H1 (cell line): ENCODE measurements at regions not wholly inside any gene's neighbourhood (a gene's known extent, or its start where the extent isn't known, plus 50 kb on each side); places are given as distances from the start of the nearest gene placed in this dataset.

Experiments
- CTCF ChIA-PET: fragments of 300-600 bp; sonication (Branson Sonifier 250); formaldehyde crosslinking; loops from one replicate; lab custom pipeline; 2021; ENCODE audit not compliant: partially characterized antibody; lab: Charles Lee
- POLR2A ChIA-PET: fragments of 300-600 bp; sonication (Branson Sonifier 250); formaldehyde crosslinking; loops from one replicate; lab custom pipeline; 2021; ENCODE audit warnings: inconsistent platforms; ENCODE audit not compliant: partially characterized antibody; lab: Charles Lee
- DNase-seq, 2 experiments: peaks; one replicate each; pipeline versions ENCODE4 v3.0.0 to v3.0.0-alpha.2; 2010 to 2022; ENCODE audit warnings: low spot score in 2 of 2, low read depth in 1 of 2, mixed read lengths in 1 of 2
- FAIRE-seq: peaks from 2 replicates; lab custom pipeline; 2011; peaks lifted over from hg19 to GRCh38; lab: Jason Lieb, UNC
- H2AFZ ChIP-seq: 2 replicates; pipeline ENCODE4 v1.8.1; 2012; ENCODE audit warnings: low read length, inconsistent platforms
- H2AK5ac ChIP-seq: 2 replicates; pipeline ENCODE4 v1.6.1; 2013; ENCODE audit warnings: low read depth, low read length
- H2BK120ac ChIP-seq: replicated peaks from 2 replicates; pipeline ENCODE3; 2013; ENCODE audit warnings: low read depth, low read length, inconsistent platforms
- H2BK12ac ChIP-seq: 2 replicates; pipeline ENCODE4 v1.6.1; 2013; ENCODE audit warnings: low read depth, low read length
- H2BK15ac ChIP-seq: 2 replicates; pipeline ENCODE4 v1.6.1; 2013; ENCODE audit warnings: low read length
- H2BK20ac ChIP-seq: 2 replicates; pipeline ENCODE4 v1.6.1; 2013; ENCODE audit warnings: low read length
- H2BK5ac ChIP-seq: 2 replicates; pipeline ENCODE4 v1.6.1; 2013; ENCODE audit warnings: low read depth, low read length
- H3K14ac ChIP-seq: 2 replicates; pipeline ENCODE4 v1.6.1; 2013; ENCODE audit warnings: inconsistent platforms; ENCODE audit not compliant: insufficient read length
- H3K18ac ChIP-seq: 2 replicates; pipeline ENCODE4 v1.6.1; 2013; ENCODE audit warnings: low read length; ENCODE audit errors: extremely low read depth
- H3K23ac ChIP-seq: 2 replicates; pipeline ENCODE4 v1.6.1; 2013; ENCODE audit warnings: inconsistent platforms; ENCODE audit not compliant: insufficient read length
- H3K23me2 ChIP-seq: 2 replicates; pipeline ENCODE4 v1.6.1; 2013; ENCODE audit warnings: low read depth, low read length
- H3K27ac ChIP-seq: 2 replicates; pipeline ENCODE4 v1.6.1; 2011; ENCODE audit warnings: low read depth, low read length, inconsistent platforms
- H3K27me3 ChIP-seq, 4 experiments: replicated peaks in 1 of 4; 1 replicate in 1 of 4; 2 replicates in 3 of 4; pipeline versions ENCODE4 v1.6.1 to v1.8.1; 2011 to 2013; ENCODE audit warnings: low read length in 3 of 4, mild to moderate bottlenecking in 3 of 4, inconsistent platforms in 2 of 4, mixed read lengths in 2 of 4, moderate library complexity in 1 of 4; ENCODE audit not compliant: control insufficient read depth in 3 of 4, insufficient read depth in 3 of 4; ENCODE audit errors: extremely low read depth in 1 of 4
- H3K36me3 ChIP-seq, 4 experiments: 2 replicates each; pipeline versions ENCODE4 v1.6.1 to v1.8.1; 2011 to 2013; ENCODE audit warnings: mild to moderate bottlenecking in 4 of 4, low read length in 3 of 4, moderate library complexity in 2 of 4, control low read depth in 1 of 4, inconsistent platforms in 1 of 4; ENCODE audit not compliant: insufficient read depth in 4 of 4, control insufficient read depth in 2 of 4
- H3K4ac ChIP-seq: replicated peaks from 2 replicates; pipeline ENCODE3; 2013; ENCODE audit warnings: low read length, low read depth, mixed read lengths, inconsistent platforms; ENCODE audit not compliant: insufficient read length
- H3K4me1 ChIP-seq, 4 experiments: replicated peaks in 1 of 4; 1 replicate in 1 of 4; 2 replicates in 3 of 4; pipeline versions ENCODE4 v1.6.1 to v1.8.1; 2011 to 2013; ENCODE audit warnings: low read length in 3 of 4, inconsistent platforms in 2 of 4, mixed read lengths in 1 of 4; ENCODE audit not compliant: insufficient read depth in 4 of 4, control insufficient read depth in 3 of 4
- H3K4me2 ChIP-seq, 2 experiments: 2 replicates each; pipeline versions ENCODE4 v1.6.1 to v1.8.1; 2011 to 2013; ENCODE audit warnings: low read depth in 2 of 2, low read length in 2 of 2, control low read depth in 1 of 2, inconsistent platforms in 1 of 2, mild to moderate bottlenecking in 1 of 2; ENCODE audit not compliant: insufficient read depth in 1 of 2
- H3K4me3 ChIP-seq, 4 experiments: fragments of 200-600, 300-600 bp in 1 of 4; sonication (generic), shearing (Covaris generic), sonication (Bioruptor Twin) in 1 of 4; 2 replicates each; pipeline versions ENCODE4 v1.5.1 to v1.8.1; 2011 to 2016; ENCODE audit warnings: low read length in 4 of 4, low read depth in 3 of 4, control low read depth in 2 of 4, inconsistent platforms in 2 of 4, mild to moderate bottlenecking in 2 of 4, mixed read lengths in 1 of 4, moderate library complexity in 1 of 4; ENCODE audit not compliant: insufficient read depth in 2 of 4; ENCODE audit errors: extremely low read depth in 1 of 4
- H3K56ac ChIP-seq: replicated peaks from 2 replicates; pipeline ENCODE3; 2013; ENCODE audit warnings: low read depth, mild to moderate bottlenecking, mixed read lengths, low read length, inconsistent platforms; ENCODE audit not compliant: insufficient read length
- H3K79me1 ChIP-seq: 2 replicates; pipeline ENCODE4 v1.6.1; 2013; ENCODE audit warnings: low read depth, low read length, control low read depth
- H3K79me2 ChIP-seq, 2 experiments: 2 replicates each; pipeline versions ENCODE4 v1.6.1 to v1.8.1; 2012 to 2013; ENCODE audit warnings: low read length in 2 of 2, mild to moderate bottlenecking in 2 of 2, inconsistent platforms in 1 of 2; ENCODE audit not compliant: insufficient read depth in 2 of 2, control insufficient read depth in 1 of 2
- H3K9ac ChIP-seq, 4 experiments: replicated peaks in 1 of 4; 1 replicate in 1 of 4; 2 replicates in 3 of 4; pipeline versions ENCODE4 v1.6.1 to v1.8.1; 2011 to 2013; ENCODE audit warnings: low read depth in 3 of 4, low read length in 3 of 4, control low read depth in 2 of 4, mild to moderate bottlenecking in 2 of 4, moderate library complexity in 2 of 4, inconsistent platforms in 1 of 4; ENCODE audit errors: extremely low read depth in 1 of 4
- H3K9me3 ChIP-seq, 2 experiments: 2 replicates each; pipeline versions ENCODE4 v1.6.1 to v1.8.1; 2012 to 2013; ENCODE audit warnings: mild to moderate bottlenecking in 2 of 2, moderate library complexity in 2 of 2, control low read depth in 1 of 2, inconsistent platforms in 1 of 2, low read depth in 1 of 2, low read length in 1 of 2, mixed read lengths in 1 of 2; ENCODE audit not compliant: insufficient read depth in 2 of 2
- H4K20me1 ChIP-seq, 2 experiments: replicated peaks in 1 of 2; 2 replicates each; pipeline versions ENCODE3 to v1.8.1; 2011 to 2013; ENCODE audit warnings: inconsistent platforms in 2 of 2, low read length in 2 of 2, mild to moderate bottlenecking in 1 of 2; ENCODE audit not compliant: insufficient read depth in 2 of 2, control insufficient read depth in 1 of 2
- H4K5ac ChIP-seq: 2 replicates; pipeline ENCODE4 v1.6.1; 2013; ENCODE audit warnings: low read length, low read depth, mixed read lengths, inconsistent platforms; ENCODE audit not compliant: insufficient read length
- H4K8ac ChIP-seq: 2 replicates; pipeline ENCODE4 v1.8.0; 2013; ENCODE audit warnings: mild to moderate bottlenecking, moderate library complexity, low read length, inconsistent platforms; ENCODE audit not compliant: insufficient read depth; ENCODE audit errors: extremely low read depth
- H4K91ac ChIP-seq: replicated peaks from 2 replicates; pipeline ENCODE3; 2013; ENCODE audit warnings: low read length, mixed read lengths, inconsistent platforms; ENCODE audit not compliant: insufficient read length
- HDAC6 ChIP-seq: IDR thresholded peaks from one replicate; pipeline ENCODE4 v1.7.1; 2012; ENCODE audit warnings: low read depth, mild to moderate bottlenecking, inconsistent platforms, low read length, moderate library complexity
- WGBS, 2 experiments: shearing (Covaris generic) in 1 of 2; methylation state at CpG; one replicate each; pipeline versions ENCODE4 v1.1.6 to v1.1.7; 2013 to 2015; ENCODE audit warnings: low lambda C conversion rate in 2 of 2, mixed read lengths in 2 of 2, inconsistent platforms in 1 of 2, low coverage in 1 of 2, missing lambda C conversion rate in 1 of 2; ENCODE audit not compliant: insufficient replicate concordance in 2 of 2, insufficient coverage in 1 of 2, insufficient read length in 1 of 2; ENCODE audit errors: extremely low coverage in 1 of 2, missing lambda C conversion rate in 1 of 2; 5-methylcytosine and 5-hydroxymethylcytosine counted together

GRCh38 chr6:6738922-6739716 lies 150.6 kb downstream of the LY86 start:
- no peaks in the 10 kb centered on the region; a peak in 2 of 7 replicates for H3K27me3 ChIP-seq
- H4K91ac ChIP-seq = no peak overlapping the region
- H2BK120ac ChIP-seq = no peak overlapping the region
- no peak overlapping the region for H2BK20ac ChIP-seq
- DNase-seq (no peak), FAIRE-seq (no peak)
- no peaks in the 10 kb centered on the region for H3K36me3 ChIP-seq
- no peak overlapping the region for H2BK15ac ChIP-seq
- H2BK5ac ChIP-seq = no peak overlapping the region
- no peak overlapping the region for H2AFZ ChIP-seq
- H3K4me2 ChIP-seq = no peak overlapping the region
- H3K27ac ChIP-seq = no peak overlapping the region
- no peak overlapping the region for H3K4ac ChIP-seq
- no peak overlapping the region for H2BK12ac ChIP-seq
- POLR2A ChIA-PET = interaction anchor here (0.9 kb wide), 1 partner anchor 9 kb away, joined by 3 read pairs; no protein-coding TSS in a partner anchor
- H4K8ac ChIP-seq = no peak overlapping the region
- no peak for TF ChIP-seq HDAC6
- no peaks in the 10 kb centered on the region for H3K79me2 ChIP-seq
- H3K14ac ChIP-seq = no peak overlapping the region
- no peaks in the 10 kb centered on the region for H3K9me3 ChIP-seq
- no peaks in the 10 kb centered on the region for H4K20me1 ChIP-seq
- no peak overlapping the region for H3K23ac ChIP-seq
- no peaks in the 10 kb centered on the region for H3K79me1 ChIP-seq
- H3K56ac ChIP-seq = no peak overlapping the region
- CTCF ChIA-PET = interaction anchor here (0.5 to 1.7 kb wide), 13 partner anchors 11 to 609 kb away, joined by 3 to 5 read pairs (median 3); no protein-coding TSS in a partner anchor
- H3K4me3 ChIP-seq = no peak overlapping the region
- H4K5ac ChIP-seq = no peak overlapping the region
- WGBS, 2 experiments = 85% methylated on average over 5 of the region's 5 CpGs; no CpG with 5 or more reads in 1 of the 2 experiments
- no peaks in the 10 kb centered on the region; the same call in 1 of the 2 replicates for H3K23me2 ChIP-seq
- no peak overlapping the region for H3K18ac ChIP-seq
- peaks cover 5 to 17% (median 12%) of the 10 kb centered on the region in 4 experiments; a peak in 5 of 7 replicates for H3K4me1 ChIP-seq
- no peak overlapping the region for H3K9ac ChIP-seq
- H2AK5ac ChIP-seq = no peak overlapping the region
